SK-N-SH treated with all-trans-retinoic acid at 6 μM for 48 hours (cell line): ENCODE measurements at regions not wholly inside any gene's neighbourhood (a gene's known extent, or its start where the extent isn't known, plus 50 kb on each side); places are given as distances from the start of the nearest gene placed in this dataset.

Experiments
- ARNTL ChIP-seq: fragments of 450-650 bp; formaldehyde crosslinking; IDR thresholded peaks from 2 replicates; pipeline ENCODE4 v1.5.0; 2020; ENCODE audit warnings: low read depth, mild to moderate bottlenecking, moderate library complexity, borderline replicate concordance
- BACH2 ChIP-seq: fragments of 250-450 bp; sonication (Bioruptor Pico); IDR thresholded peaks from 2 replicates; pipeline ENCODE4 v1.9.0; 2021; ENCODE audit warnings: mild to moderate bottlenecking, borderline replicate concordance
- CREB5 ChIP-seq: fragments of 250-450 bp; sonication (Bioruptor Pico); IDR thresholded peaks from 2 replicates; pipeline ENCODE4 v1.5.1; 2020; ENCODE audit warnings: low read depth, mild to moderate bottlenecking, moderate library complexity
- GLIS3 ChIP-seq: fragments of 250-450 bp; sonication (Bioruptor Pico); IDR thresholded peaks from 2 replicates; pipeline ENCODE4 v1.5.0; 2020; ENCODE audit warnings: mild to moderate bottlenecking, moderate library complexity
- ISL1 ChIP-seq: fragments of 250-450 bp; sonication (Bioruptor Pico); IDR thresholded peaks from 2 replicates; pipeline ENCODE4 v2.1.2; 2022; ENCODE audit warnings: mild to moderate bottlenecking, moderate library complexity
- OSR1 ChIP-seq: fragments of 250-450 bp; sonication (Bioruptor Pico); IDR thresholded peaks from 2 replicates; pipeline ENCODE4 v1.8.0; 2022; ENCODE audit warnings: moderate library complexity, mild to moderate bottlenecking, inconsistent platforms
- PATZ1 ChIP-seq: fragments of 250-450 bp; sonication (Bioruptor Pico); IDR thresholded peaks from 2 replicates; pipeline ENCODE4 v1.8.0; 2020; ENCODE audit warnings: mild to moderate bottlenecking, moderate library complexity, borderline replicate concordance
- RARB ChIP-seq: fragments of 250-450 bp; sonication (Bioruptor Pico); IDR thresholded peaks from 2 replicates; pipeline ENCODE4 v1.8.0; 2021; ENCODE audit warnings: mild to moderate bottlenecking, moderate library complexity
- TCF4 ChIP-seq: fragments of 250-450 bp; sonication (Bioruptor Pico); IDR thresholded peaks from 2 replicates; pipeline ENCODE4 v1.8.0; 2021; ENCODE audit warnings: mild to moderate bottlenecking, moderate library complexity, borderline replicate concordance
- ZC3H10 ChIP-seq: fragments of 250-450 bp; sonication (Bioruptor Pico); IDR thresholded peaks from 2 replicates; pipeline ENCODE4 v1.5.1; 2021; ENCODE audit warnings: mild to moderate bottlenecking, moderate library complexity
- ZFP30 ChIP-seq: fragments of 450-650 bp; formaldehyde crosslinking; IDR thresholded peaks from 2 replicates; pipeline ENCODE4 v1.5.0; 2022; ENCODE audit warnings: mild to moderate bottlenecking, moderate library complexity
- ZNF565 ChIP-seq: fragments of 450-650 bp; formaldehyde crosslinking; conservative IDR thresholded peaks from 2 replicates; pipeline ENCODE4 v1.5.0; 2020; ENCODE audit warnings: low read depth, mild to moderate bottlenecking, moderate library complexity
- ZNF70 ChIP-seq: fragments of 450-650 bp; formaldehyde crosslinking; IDR thresholded peaks from 2 replicates; pipeline ENCODE4 v1.5.0; 2020; ENCODE audit warnings: mild to moderate bottlenecking, moderate library complexity
- ZNF8 ChIP-seq: fragments of 450-650 bp; formaldehyde crosslinking; IDR thresholded peaks from 2 replicates; pipeline ENCODE4 v1.5.0; 2020; ENCODE audit warnings: mild to moderate bottlenecking, moderate library complexity

DNA sequence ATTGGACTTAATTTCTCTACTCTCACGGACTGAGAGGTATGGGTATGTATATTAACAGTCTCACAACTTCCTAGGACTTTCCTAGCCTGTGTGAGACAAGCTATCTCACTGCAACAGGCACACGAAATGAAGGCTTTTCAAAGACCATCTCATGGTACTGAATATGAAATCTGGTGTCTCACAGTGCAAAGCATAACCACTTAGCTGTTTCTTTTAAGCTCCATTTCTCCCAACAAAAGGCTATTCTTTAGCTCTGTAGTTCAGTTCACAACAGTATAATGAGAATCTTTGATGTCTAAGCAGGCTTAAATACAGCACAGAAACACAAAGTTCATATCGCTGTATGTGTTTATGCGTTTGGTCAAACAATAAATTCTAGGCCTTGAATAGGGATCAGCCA, 116.2 kb upstream of the PCDH18 start:
- TF ChIP-seq PATZ1 (CRISPR knock-in tag), result no peak
- TF ChIP-seq ARNTL, result no peak
- no peak for TF ChIP-seq ZFP30
- no peak for TF ChIP-seq BACH2 (CRISPR knock-in tag)
- no peak for TF ChIP-seq ZNF565
- no peak for TF ChIP-seq RARB
- no peak for TF ChIP-seq CREB5 (CRISPR knock-in tag)
- no peak for TF ChIP-seq OSR1 (CRISPR knock-in tag)
- TF ChIP-seq GLIS3 (CRISPR knock-in tag), result no peak
- TF ChIP-seq ZNF8 (CRISPR knock-in tag), result no peak
- no peak for TF ChIP-seq ZNF70 (CRISPR knock-in tag)
- TF ChIP-seq ISL1 (CRISPR knock-in tag), result no peak
- TF ChIP-seq TCF4 (CRISPR knock-in tag), result no peak
- no peak for TF ChIP-seq ZC3H10 (CRISPR knock-in tag)
